NCI-H1048 (cell line): ENCODE measurements at regions not wholly inside any gene's neighbourhood (a gene's known extent, or its start where the extent isn't known, plus 50 kb on each side); places are given as distances from the start of the nearest gene placed in this dataset.
"Not testable (repeated sequence)": the region's sequence is repeated elsewhere in the genome, so short reads cannot be mapped to it uniquely, and the experiment has no call there.

Source experiments
- DNase-seq: peaks from one replicate; lab custom pipeline; 2025; lab: John Stamatoyannopoulos, UW

GRCh38 chr4:94152466-94152865 is 55.2 kb upstream of the SMARCAD1 start:
- DNase-seq = no peak

GRCh38 chr4:94155404-94155803 is 52.3 kb upstream of the SMARCAD1 start:
- not testable (repeated sequence) for DNase-seq

GRCh38 chr4:94156826-94157225 is 50.8 kb upstream of the SMARCAD1 start:
- DNase-seq = no peak
